Vagina (tissue), 2 donors: ENCODE measurements at regions not wholly inside any gene's neighbourhood (a gene's known extent, or its start where the extent isn't known, plus 50 kb on each side); places are given as distances from the start of the nearest gene placed in this dataset.
"Not testable (repeated sequence)": the region's sequence is repeated elsewhere in the genome, so short reads cannot be mapped to it uniquely, and the experiment has no call there.

ENCODE experiments used
- DNase-seq, 2 donors: peaks; one replicate each; pipeline ENCODE4 v3.0.0-alpha.2; 2017; ENCODE audit errors: extremely low spot score in 2 of 2
- H3K27ac ChIP-seq: fragments of 200-600 bp; sonication (generic); one replicate; pipeline ENCODE4 v1.5.1; 2019
- H3K27me3 ChIP-seq: fragments of 200-600 bp; sonication (generic); one replicate; pipeline ENCODE4 v1.5.1; 2019
- H3K36me3 ChIP-seq, 2 donors: fragments of 200-600 bp; sonication (generic); one replicate each; pipeline ENCODE4 v1.5.1; 2017 to 2019
- H3K4me1 ChIP-seq: fragments of 200-600 bp; sonication (generic); one replicate; pipeline ENCODE4 v1.5.1; 2019
- H3K4me3 ChIP-seq, 2 donors: fragments of 200-600 bp; sonication (generic); 1 replicate in 1 of 2; 2 replicates in 1 of 2; pipeline ENCODE4 v1.5.1; 2016 to 2019
- H3K9me3 ChIP-seq: fragments of 200-600 bp; sonication (generic); one replicate; pipeline ENCODE4 v1.5.1; 2019
- POLR2A ChIP-seq, 2 donors: fragments of 450-650 bp; IDR thresholded peaks; one replicate each; pipeline ENCODE4 v1.6.1; 2017; ENCODE audit warnings: antibody characterized with exemption in 2 of 2, mild to moderate bottlenecking in 2 of 2, moderate library complexity in 2 of 2
- POLR2AphosphoS5 ChIP-seq, 2 donors: sonication (generic); formaldehyde crosslinking; IDR thresholded peaks; one replicate each; pipeline ENCODE4 v1.9.0; 2017; ENCODE audit warnings: antibody characterized with exemption in 2 of 2, mild to moderate bottlenecking in 2 of 2, low read depth in 1 of 2; ENCODE audit not compliant: insufficient read depth in 1 of 2
- intact Hi-C: fragments of 100-400 bp; cut with DNase I; formaldehyde crosslinking; loops from one replicate; pipeline ENCODE4 v1.15.1; 2023
- TF ChIP-seq, protein P1 (sequence below), 3 experiments: fragments of 450-650 bp in 2 of 3; fragments of 200-600 bp in 1 of 3; sonication (generic) in 1 of 3; IDR thresholded peaks; one replicate each; pipeline ENCODE4 v1.5.1; 2017 to 2019; ENCODE audit warnings: antibody characterized with exemption in 3 of 3, mild to moderate bottlenecking in 2 of 3, moderate library complexity in 2 of 3

DNA sequence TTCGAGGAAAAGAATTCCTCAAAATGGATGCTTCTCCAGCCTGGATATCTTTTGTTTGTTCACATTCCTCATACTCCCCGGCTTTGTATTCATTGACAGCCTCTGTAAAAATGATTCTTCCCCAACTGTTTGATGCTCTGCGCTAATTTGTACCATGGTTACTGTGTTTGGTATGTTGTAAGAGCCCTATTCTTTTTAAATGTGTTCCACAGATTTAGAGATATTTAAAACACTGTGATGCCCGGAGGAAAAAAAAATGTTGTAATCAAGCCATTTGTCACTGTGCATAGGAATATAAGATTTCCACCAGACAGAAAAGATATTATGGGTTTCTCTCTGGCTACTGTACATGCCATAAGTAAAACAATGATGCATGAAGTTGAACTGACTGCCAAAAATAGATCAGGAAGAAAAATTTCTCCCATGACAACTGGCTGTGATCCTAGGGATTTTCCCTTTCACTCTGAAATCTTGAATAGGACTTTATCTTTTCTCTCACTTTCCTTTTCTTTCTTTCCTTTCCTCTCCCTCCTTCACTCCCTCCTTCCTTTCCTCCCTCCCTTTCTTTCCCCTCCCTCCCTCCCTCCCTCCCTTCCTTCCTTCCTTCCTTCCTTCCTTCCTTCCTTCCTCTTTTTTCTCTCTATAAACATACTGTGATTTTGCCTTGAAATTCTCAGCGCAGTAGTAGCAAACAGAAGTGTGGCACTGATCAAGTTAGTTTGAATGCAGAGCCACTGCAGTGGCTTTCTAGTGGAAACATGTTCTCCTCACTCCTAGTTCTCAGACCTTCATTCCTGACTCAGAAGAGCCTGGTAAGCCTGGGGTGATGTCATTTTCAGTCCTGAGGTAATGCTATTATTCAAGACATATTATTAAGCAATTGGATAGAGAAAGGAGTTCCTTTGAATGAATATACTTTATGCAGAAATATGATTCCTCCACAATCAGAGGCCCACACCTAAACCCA is 254.9 kb upstream of the TBL1XR1 start:
- Histone ChIP-seq H3K27ac (peak overlapping the region; percentile 60), H3K4me3 (no peak overlapping the region), H3K4me1 (peaks cover 38% of the 10 kb centered on the region), H3K36me3 (no peaks in the 10 kb centered on the region), H3K27me3 (no peaks in the 10 kb centered on the region), H3K9me3 (no peaks in the 10 kb centered on the region)
- no peak for TF ChIP-seq POLR2A (IDR thresholded peaks at IDR 0.05)
- TF ChIP-seq, protein P1, sequence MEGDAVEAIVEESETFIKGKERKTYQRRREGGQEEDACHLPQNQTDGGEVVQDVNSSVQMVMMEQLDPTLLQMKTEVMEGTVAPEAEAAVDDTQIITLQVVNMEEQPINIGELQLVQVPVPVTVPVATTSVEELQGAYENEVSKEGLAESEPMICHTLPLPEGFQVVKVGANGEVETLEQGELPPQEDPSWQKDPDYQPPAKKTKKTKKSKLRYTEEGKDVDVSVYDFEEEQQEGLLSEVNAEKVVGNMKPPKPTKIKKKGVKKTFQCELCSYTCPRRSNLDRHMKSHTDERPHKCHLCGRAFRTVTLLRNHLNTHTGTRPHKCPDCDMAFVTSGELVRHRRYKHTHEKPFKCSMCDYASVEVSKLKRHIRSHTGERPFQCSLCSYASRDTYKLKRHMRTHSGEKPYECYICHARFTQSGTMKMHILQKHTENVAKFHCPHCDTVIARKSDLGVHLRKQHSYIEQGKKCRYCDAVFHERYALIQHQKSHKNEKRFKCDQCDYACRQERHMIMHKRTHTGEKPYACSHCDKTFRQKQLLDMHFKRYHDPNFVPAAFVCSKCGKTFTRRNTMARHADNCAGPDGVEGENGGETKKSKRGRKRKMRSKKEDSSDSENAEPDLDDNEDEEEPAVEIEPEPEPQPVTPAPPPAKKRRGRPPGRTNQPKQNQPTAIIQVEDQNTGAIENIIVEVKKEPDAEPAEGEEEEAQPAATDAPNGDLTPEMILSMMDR (IDR thresholded peaks at IDR 0.05): no peak
- TF ChIP-seq POLR2AphosphoS5 (IDR thresholded peaks at IDR 0.05; ENCODE audit: insufficient read depth in 1 of 2, low read depth in 1 of 2): peak in 1 of 2 donors; percentile 5
- intact Hi-C loops: no loop called here
- no peak for DNase-seq

DNA sequence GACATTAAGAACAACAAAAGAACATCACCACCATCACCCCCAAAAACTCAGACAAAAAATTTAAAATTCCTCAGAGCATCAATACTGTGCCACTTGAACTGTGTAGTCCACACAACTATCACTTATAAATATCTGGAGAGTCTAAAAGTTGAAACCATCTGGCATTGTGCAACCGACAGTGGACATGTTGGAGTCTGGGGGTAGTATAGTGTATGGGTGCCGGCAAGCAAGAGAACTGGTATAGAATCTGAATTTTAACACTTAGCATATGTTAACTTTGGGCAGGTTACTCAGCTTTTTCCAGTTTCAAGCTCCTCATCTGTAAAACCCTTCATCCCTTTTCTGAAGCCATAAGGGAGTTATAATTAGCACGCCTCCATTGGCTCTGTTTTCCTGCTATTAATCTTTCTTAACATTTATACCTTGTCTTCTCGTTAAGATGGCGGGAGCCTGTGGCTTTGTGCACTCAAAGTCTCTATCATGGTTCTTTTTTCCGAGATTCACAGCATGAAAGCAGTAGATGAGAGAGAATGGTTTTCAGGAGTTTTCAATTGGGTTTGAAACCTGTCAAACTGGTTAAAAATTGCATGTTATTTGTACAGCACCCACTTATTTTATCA is 255.7 kb upstream of the TBL1XR1 start:
- Histone ChIP-seq H3K36me3 (no peaks in the 10 kb centered on the region), H3K27ac (peak overlapping the region; percentile 60), H3K9me3 (no peaks in the 10 kb centered on the region), H3K27me3 (no peaks in the 10 kb centered on the region), H3K4me1 (peaks cover 30% of the 10 kb centered on the region), H3K4me3 (no peak overlapping the region)
- intact Hi-C loops: no loop called here
- TF ChIP-seq POLR2AphosphoS5 (IDR thresholded peaks at IDR 0.05; ENCODE audit: insufficient read depth in 1 of 2, low read depth in 1 of 2) (no peak), POLR2A (IDR thresholded peaks at IDR 0.05) (no peak)
- TF ChIP-seq, protein P1 (IDR thresholded peaks at IDR 0.05): no peak
- DNase-seq: no peak

DNA sequence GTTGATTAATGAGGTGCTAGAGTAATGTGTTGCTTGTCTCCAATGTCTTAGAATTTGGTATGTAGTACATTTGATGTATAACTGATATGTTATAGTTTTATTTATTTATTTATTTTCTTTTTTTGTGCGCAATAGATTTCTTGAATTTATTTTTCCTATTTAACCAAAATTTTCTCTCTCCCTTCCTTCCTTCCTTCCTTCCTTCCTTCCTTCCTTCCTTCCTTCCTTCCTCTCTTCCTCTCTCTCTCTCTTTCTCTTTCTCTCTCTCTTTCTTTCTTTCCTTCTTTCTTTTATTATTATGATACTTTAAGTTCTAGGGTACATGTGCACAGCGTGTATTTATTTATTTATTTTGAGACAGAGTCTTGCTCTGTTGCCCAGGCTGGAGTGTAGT is 256.2 kb upstream of the TBL1XR1 start:
- DNase-seq: no peak
- H3K27me3 ChIP-seq: no peaks in the 10 kb centered on the region
- no peaks in the 10 kb centered on the region for H3K9me3 ChIP-seq
- peaks cover 25% of the 10 kb centered on the region for H3K4me1 ChIP-seq
- TF ChIP-seq, protein P1 (IDR thresholded peaks at IDR 0.05): no peak
- TF ChIP-seq POLR2AphosphoS5 (IDR thresholded peaks at IDR 0.05; ENCODE audit: insufficient read depth in 1 of 2, low read depth in 1 of 2) (no peak), POLR2A (IDR thresholded peaks at IDR 0.05) (no peak)
- no peaks in the 10 kb centered on the region for H3K36me3 ChIP-seq
- intact Hi-C loops: no loop called here
- H3K4me3 ChIP-seq: no peak overlapping the region
- H3K27ac ChIP-seq: no peak overlapping the region

DNA sequence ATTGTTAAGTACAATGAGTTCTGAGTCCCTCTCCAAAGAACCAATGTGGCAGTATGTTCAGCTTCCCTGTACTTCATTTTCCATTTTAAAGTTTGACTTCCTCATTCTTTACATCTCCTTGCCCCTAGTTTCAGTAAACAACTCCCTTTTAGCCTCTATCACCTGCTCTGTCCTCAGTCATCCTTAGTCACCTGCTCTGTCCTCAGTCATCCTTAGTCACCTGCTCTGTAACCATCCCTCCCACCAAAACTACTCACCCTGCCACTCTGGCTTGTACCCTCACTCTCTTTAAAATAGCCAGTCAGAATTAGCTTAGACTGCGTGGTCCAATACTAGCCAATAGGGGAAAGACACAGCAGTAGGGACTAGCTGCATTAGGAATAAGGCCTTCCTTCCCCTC is 259.9 kb upstream of the TBL1XR1 start:
- intact Hi-C loops, H3K36me3 ChIP-seq, H3K9me3 ChIP-seq, H3K27me3 ChIP-seq, H3K4me3 ChIP-seq, DNase-seq, H3K27ac ChIP-seq: not testable (repeated sequence)
- H3K4me1 ChIP-seq: peaks cover 27% of the 10 kb centered on the region

DNA sequence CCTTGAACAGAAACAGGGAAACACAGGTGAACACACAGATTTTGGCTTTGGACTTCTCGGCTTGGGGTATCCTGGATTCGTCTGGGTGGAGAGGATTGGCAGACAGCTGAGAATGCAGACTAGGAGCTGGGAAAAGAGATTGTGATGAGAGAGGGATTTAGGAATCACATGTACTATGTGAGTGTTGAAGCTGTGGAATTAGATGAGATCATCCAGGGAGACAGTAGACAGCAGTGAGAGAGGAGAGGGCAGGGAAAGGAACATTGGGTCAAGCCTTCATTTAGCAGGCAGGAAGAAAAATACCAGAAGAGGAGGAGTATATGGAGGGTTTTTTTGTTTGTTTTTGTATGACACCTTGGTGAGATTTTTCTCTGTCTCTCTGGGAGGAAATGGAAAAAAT is 262.1 kb upstream of the TBL1XR1 start:
- no peaks in the 10 kb centered on the region for H3K27me3 ChIP-seq
- no peaks in the 10 kb centered on the region for H3K9me3 ChIP-seq
- no peak overlapping the region for H3K4me3 ChIP-seq
- DNase-seq: no peak
- TF ChIP-seq POLR2AphosphoS5 (IDR thresholded peaks at IDR 0.05; ENCODE audit: insufficient read depth in 1 of 2, low read depth in 1 of 2) (peak in 1 of 2 donors; percentile 83), POLR2A (IDR thresholded peaks at IDR 0.05) (no peak)
- no peaks in the 10 kb centered on the region for H3K36me3 ChIP-seq
- intact Hi-C loops: no loop called here
- H3K4me1 ChIP-seq: peaks cover 25% of the 10 kb centered on the region
- peak overlapping the region; percentile 70 for H3K27ac ChIP-seq

DNA sequence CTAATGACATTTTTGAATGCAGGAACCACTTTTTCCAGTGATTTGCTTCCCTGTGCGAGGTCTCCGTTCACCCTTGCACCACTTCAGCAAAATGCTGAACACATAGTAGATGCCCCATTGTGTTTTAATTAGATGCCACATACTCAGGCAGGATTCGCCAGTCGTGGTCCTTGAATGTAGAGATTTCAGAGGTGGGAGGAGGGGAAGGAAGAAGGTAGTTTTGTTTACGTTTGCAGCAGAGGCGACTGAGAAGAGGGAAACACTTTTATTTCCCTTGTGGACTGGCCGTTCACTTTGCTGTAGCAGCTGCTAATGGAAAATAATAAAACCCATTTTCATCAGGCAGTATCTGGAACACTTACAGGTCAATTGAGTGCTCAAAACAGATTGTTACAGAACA is 262.8 kb upstream of the TBL1XR1 start:
- Histone ChIP-seq H3K36me3 (no peaks in the 10 kb centered on the region), H3K27me3 (no peaks in the 10 kb centered on the region), H3K9me3 (no peaks in the 10 kb centered on the region), H3K4me1 (peaks cover 32% of the 10 kb centered on the region), H3K4me3 (no peak overlapping the region), H3K27ac (peak overlapping the region; percentile 70)
- no peak for DNase-seq
- intact Hi-C loops: loop anchor here (10.0 kb wide), 1 partner anchor 265 kb away; no protein-coding TSS in a partner anchor
- TF ChIP-seq POLR2AphosphoS5 (IDR thresholded peaks at IDR 0.05; ENCODE audit: insufficient read depth in 1 of 2, low read depth in 1 of 2) (no peak), POLR2A (IDR thresholded peaks at IDR 0.05) (no peak)
- TF ChIP-seq, protein P1 (IDR thresholded peaks at IDR 0.05): no peak
